ENCODE measurements at regions not wholly inside any gene's neighbourhood (a gene's known extent, or its start where the extent isn't known, plus 50 kb on each side); places are given as distances from the start of the nearest gene placed in this dataset.
A peak's percentile ranks its signal among the peaks of the same experiment; 100 is the strongest.

DNA sequence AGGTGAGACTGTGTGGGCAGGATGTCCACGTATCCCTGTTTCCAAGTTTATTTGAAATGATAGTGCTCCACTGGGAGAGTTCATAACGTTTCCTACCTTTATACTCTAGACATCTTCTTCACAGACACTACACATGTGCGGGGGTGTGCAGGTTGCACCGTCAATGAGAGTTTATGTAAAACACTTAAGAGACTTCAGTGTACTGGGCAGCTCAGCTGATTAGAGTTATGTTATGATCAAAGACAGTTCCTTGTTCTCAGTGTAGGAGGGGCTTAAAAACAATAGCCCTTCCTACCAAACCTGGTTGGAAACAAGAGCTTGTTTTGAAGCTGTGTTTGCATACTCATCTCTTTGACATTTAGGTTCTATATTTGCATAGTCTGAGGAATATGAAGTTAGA, 326.9 kb upstream of the AGA start:
- DNase-seq (ENCODE audit: low read depth), result no peak
- no peak overlapping the region for H3K4me3 ChIP-seq (ENCODE audit: low read depth, low read length)
- TF ChIP-seq, protein P1, sequence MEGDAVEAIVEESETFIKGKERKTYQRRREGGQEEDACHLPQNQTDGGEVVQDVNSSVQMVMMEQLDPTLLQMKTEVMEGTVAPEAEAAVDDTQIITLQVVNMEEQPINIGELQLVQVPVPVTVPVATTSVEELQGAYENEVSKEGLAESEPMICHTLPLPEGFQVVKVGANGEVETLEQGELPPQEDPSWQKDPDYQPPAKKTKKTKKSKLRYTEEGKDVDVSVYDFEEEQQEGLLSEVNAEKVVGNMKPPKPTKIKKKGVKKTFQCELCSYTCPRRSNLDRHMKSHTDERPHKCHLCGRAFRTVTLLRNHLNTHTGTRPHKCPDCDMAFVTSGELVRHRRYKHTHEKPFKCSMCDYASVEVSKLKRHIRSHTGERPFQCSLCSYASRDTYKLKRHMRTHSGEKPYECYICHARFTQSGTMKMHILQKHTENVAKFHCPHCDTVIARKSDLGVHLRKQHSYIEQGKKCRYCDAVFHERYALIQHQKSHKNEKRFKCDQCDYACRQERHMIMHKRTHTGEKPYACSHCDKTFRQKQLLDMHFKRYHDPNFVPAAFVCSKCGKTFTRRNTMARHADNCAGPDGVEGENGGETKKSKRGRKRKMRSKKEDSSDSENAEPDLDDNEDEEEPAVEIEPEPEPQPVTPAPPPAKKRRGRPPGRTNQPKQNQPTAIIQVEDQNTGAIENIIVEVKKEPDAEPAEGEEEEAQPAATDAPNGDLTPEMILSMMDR (IDR thresholded peaks at IDR 0.05; ENCODE audit: control insufficient read depth, extremely low read depth, insufficient read depth), result no peak

DNA sequence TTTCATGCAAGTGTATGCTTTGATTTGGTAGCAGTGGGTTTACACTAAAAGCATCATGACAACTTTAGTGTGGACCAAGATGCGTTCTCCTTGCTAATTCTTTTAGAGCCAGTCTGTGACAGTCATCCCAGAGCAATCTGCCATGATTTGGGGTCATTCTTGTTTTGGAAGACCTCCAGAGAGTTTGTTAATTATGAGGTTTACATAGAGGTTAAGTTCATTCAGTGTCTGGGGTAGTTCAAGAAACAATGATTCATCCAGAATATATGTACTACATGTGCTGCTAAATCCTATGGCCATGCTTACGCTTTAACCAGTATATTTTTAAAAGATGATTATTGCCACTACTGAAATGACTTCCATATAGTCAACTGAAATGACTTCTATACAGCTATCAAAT, 328.5 kb upstream of the AGA start:
- no peak overlapping the region for H3K4me3 ChIP-seq (ENCODE audit: low read depth, low read length)
- TF ChIP-seq, protein P1 (IDR thresholded peaks at IDR 0.05; ENCODE audit: control insufficient read depth, extremely low read depth, insufficient read depth), result no peak
- no peak for DNase-seq (ENCODE audit: low read depth)

DNA sequence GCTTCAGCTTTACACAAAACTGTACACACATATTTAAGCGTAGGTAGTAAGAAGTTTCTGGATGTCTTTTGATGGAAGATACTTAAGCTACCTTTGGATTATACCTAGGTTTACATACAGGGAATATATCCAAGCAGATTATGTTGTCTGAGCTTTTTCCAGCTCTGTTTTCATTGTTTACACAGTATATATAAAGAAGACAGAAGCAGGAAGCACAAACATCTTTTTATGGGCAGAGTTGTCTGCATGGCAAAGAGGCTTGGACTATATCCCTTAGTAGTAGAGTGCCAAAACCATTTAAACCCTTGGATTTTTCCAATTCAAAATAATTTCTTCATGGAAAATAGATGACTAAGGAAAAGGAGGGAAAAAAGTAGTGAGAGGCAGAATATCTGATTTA, 329.4 kb upstream of the AGA start:
- TF ChIP-seq, protein P1 (IDR thresholded peaks at IDR 0.05; ENCODE audit: control insufficient read depth, extremely low read depth, insufficient read depth), result no peak
- peak; percentile 84 for DNase-seq (ENCODE audit: low read depth)
- H3K4me3 ChIP-seq (ENCODE audit: low read depth, low read length), result no peak overlapping the region

DNA sequence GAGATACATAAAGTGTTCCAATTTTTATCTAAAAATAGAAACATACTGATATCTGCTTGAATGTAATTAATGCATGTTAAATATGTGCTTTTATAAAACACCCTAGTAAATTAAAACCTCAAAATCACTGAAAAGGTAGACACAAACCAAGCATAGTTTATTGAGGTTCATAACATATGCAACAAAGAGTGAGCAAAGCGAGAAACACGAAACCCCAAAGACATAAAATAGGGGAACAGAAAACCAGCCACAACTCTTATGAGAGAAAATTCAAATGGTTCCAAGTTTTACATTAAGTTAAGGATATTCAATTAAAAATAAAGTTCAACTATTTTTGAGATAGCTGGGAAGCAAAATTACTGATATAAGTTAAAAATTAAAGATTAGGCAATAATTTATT, 336.4 kb upstream of the AGA start:
- no peak overlapping the region for H3K4me3 ChIP-seq (ENCODE audit: low read depth, low read length)
- TF ChIP-seq, protein P1 (IDR thresholded peaks at IDR 0.05; ENCODE audit: control insufficient read depth, extremely low read depth, insufficient read depth), result no peak
- no peak for DNase-seq (ENCODE audit: low read depth)

DNA sequence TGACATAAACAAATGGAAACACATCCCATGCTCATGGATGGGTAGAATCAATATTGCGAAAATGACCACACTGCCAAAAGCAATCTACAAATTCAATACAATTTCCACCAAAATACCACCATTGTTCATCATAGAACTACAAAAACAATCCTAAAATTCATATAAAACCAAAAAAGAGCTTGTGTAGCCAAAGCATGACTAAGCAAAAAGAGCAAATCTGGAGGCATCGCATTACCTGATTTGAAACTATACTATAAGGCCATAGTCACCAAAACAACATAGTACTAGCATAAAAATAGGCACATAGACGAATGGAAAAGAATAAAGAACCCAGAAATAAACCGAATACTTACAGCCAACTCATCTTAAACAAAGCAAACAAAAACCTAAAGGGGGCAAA, 342.8 kb upstream of the AGA start:
- DNase-seq (ENCODE audit: low read depth), result no peak
- TF ChIP-seq, protein P1 (IDR thresholded peaks at IDR 0.05; ENCODE audit: control insufficient read depth, extremely low read depth, insufficient read depth), result no peak
- H3K4me3 ChIP-seq (ENCODE audit: low read depth, low read length), result no peak overlapping the region

DNA sequence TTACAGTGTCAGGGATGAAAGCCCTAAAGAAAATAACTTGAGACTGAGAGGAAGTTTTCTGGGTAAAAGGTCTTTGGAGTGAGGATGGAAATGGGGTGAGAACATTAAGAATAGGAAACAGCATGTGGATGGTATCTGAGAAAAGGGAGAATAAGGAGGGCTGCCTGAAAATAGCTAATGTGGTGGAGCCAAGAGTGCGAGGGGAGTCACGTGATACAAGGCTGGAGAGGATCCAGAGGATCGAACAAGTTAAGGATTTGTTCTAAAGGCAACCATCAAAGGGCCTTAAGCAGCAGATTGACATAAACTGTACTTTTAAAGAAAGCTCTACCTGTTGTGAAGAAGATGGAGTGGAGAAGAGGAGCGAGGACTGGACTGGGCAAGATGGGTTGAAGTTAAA, 347.4 kb upstream of the AGA start:
- DNase-seq (ENCODE audit: low read depth), result no peak

DNA sequence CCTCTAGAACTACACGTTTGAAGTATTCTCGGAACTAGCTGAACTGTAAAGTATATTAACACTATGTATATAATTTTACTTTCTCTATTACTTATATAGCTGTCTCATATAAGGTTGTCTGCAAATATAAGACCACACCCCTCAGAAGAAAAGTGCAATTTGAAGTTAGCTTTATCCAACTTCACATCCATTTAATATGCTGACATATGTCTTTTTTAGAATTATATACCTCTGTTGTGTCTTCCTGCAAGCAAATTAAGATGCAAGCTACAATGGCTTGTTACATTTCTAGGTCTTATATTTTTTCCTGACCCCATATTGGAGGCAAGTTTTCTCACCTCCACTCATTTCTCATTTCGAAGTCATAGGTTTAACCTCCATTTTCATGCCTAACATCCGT, 349.0 kb upstream of the AGA start:
- DNase-seq (ENCODE audit: low read depth), result no peak
- TF ChIP-seq, protein P1 (IDR thresholded peaks at IDR 0.05; ENCODE audit: control insufficient read depth, extremely low read depth, insufficient read depth), result no peak

More for the DNA sequence above, 347.4 kb upstream of the AGA start:
- no peak overlapping the region for H3K4me3 ChIP-seq (ENCODE audit: low read depth, low read length)
- TF ChIP-seq, protein P1 (IDR thresholded peaks at IDR 0.05; ENCODE audit: control insufficient read depth, extremely low read depth, insufficient read depth), result no peak

More for the DNA sequence above, 349.0 kb upstream of the AGA start:
- no peak overlapping the region for H3K4me3 ChIP-seq (ENCODE audit: low read depth, low read length)

Data from LNCaP clone FGC (cell line).